Caco-2 (cell line): ENCODE measurements at regions not wholly inside any gene's neighbourhood (a gene's known extent, or its start where the extent isn't known, plus 50 kb on each side); places are given as distances from the start of the nearest gene placed in this dataset.

Source experiments
- BruUV-seq: library from RNA; stranded (reverse); fragments of 400-500 nt; replicated peaks from 2 replicates; lab custom pipeline; 2021; lab: Mats Ljungman, UMichigan
- CTCF ChIA-PET: fragments of 300-600 bp; sonication (Branson Sonifier 250); formaldehyde crosslinking; loops from one replicate; lab custom pipeline; 2022; ENCODE audit warnings: antibody characterized with exemption; lab: Charles Lee
- POLR2A ChIA-PET: fragments of 300-600 bp; sonication (Branson Sonifier 250); formaldehyde crosslinking; loops from one replicate; lab custom pipeline; 2022; ENCODE audit warnings: antibody characterized with exemption; lab: Charles Lee
- DNase-seq, 2 experiments: peaks; one replicate each; pipeline versions ENCODE4 v3.0.0 to v3.0.0-alpha.2; 2020 to 2022
- H3K27me3 ChIP-seq: replicated peaks from 2 replicates; pipeline ENCODE4 v1.6.0; 2011; ENCODE audit warnings: low read length; ENCODE audit not compliant: control insufficient read depth, insufficient read depth
- H3K36me3 ChIP-seq: 2 replicates; pipeline ENCODE4 v1.5.1; 2011; ENCODE audit warnings: low read length; ENCODE audit not compliant: control insufficient read depth, insufficient read depth
- H3K4me1 ChIP-seq: fragments of 250-450 bp; sonication (Bioruptor Pico); 2 replicates; pipeline ENCODE4 v1.5.1; 2020; ENCODE audit warnings: mild to moderate bottlenecking
- H3K4me3 ChIP-seq: 2 replicates; pipeline ENCODE4 v1.5.1; 2011; ENCODE audit warnings: low read depth, mild to moderate bottlenecking, control low read depth, low read length
- H3K9me3 ChIP-seq: fragments of 250-450 bp; sonication (Bioruptor Pico); 2 replicates; pipeline ENCODE4 v1.5.1; 2020; ENCODE audit warnings: mild to moderate bottlenecking, moderate library complexity
- H3K27ac Mint-ChIP-seq: one replicate; pipeline ENCODE4 v1.8.0; 2022; ENCODE audit warnings: mixed read lengths; ENCODE audit not compliant: unreplicated experiment
- H3K27me3 Mint-ChIP-seq: one replicate; pipeline ENCODE4 v1.8.0; 2022; ENCODE audit warnings: mixed read lengths; ENCODE audit not compliant: insufficient read depth, unreplicated experiment
- H3K36me3 Mint-ChIP-seq: one replicate; pipeline ENCODE4 v1.8.0; 2022; ENCODE audit warnings: mild to moderate bottlenecking, mixed read lengths; ENCODE audit not compliant: insufficient read depth, unreplicated experiment
- H3K4me1 Mint-ChIP-seq: one replicate; pipeline ENCODE4 v1.8.0; 2022; ENCODE audit warnings: low read depth, mixed read lengths; ENCODE audit not compliant: unreplicated experiment
- H3K4me3 Mint-ChIP-seq: one replicate; pipeline ENCODE4 v1.8.0; 2022; ENCODE audit warnings: mild to moderate bottlenecking, moderate library complexity, mixed read lengths; ENCODE audit not compliant: unreplicated experiment
- H3K9me3 Mint-ChIP-seq: one replicate; pipeline ENCODE4 v1.8.0; 2022; ENCODE audit warnings: mixed read lengths; ENCODE audit not compliant: unreplicated experiment
- intact Hi-C: fragments of 100-400 bp; cut with micrococcal nuclease; formaldehyde crosslinking; loops from one replicate; pipeline ENCODE4 v1.10.0; 2022; ENCODE audit not compliant: unreplicated experiment
- TF ChIP-seq, protein P1 (sequence below), 2 experiments: fragments of 200-600 bp in 1 of 2; IDR thresholded peaks; 1 replicate in 1 of 2; 2 replicates in 1 of 2; pipeline versions ENCODE4 v1.5.1 to v1.8.0; 2011 to 2022; ENCODE audit warnings: antibody characterized with exemption in 1 of 2, control low read depth in 1 of 2, inconsistent platforms in 1 of 2, low read depth in 1 of 2, low read length in 1 of 2, mild to moderate bottlenecking in 1 of 2, moderate library complexity in 1 of 2; ENCODE audit not compliant: insufficient read depth in 1 of 2, severe bottlenecking in 1 of 2, unreplicated experiment in 1 of 2

DNA sequence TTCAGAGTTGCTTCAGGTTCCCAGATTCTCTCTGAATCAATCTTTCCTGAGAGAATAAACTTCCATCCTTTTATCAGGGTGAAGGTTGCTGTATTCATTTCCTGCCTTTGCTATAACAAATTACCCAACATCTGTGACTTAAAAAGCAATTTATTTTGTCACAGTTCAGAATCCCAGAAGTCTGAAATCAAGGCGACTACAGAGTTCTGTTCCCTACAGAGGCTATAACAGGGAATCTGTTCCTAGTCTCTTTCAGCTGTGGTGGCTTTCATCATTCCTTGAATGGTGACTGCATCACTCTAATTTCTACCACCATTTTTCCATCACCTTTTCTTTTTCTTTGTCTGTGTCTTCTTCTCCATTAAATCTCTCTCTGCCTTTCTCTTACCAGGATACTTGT lies 459.3 kb upstream of the PRR20A start:
- TF ChIP-seq, protein P1, sequence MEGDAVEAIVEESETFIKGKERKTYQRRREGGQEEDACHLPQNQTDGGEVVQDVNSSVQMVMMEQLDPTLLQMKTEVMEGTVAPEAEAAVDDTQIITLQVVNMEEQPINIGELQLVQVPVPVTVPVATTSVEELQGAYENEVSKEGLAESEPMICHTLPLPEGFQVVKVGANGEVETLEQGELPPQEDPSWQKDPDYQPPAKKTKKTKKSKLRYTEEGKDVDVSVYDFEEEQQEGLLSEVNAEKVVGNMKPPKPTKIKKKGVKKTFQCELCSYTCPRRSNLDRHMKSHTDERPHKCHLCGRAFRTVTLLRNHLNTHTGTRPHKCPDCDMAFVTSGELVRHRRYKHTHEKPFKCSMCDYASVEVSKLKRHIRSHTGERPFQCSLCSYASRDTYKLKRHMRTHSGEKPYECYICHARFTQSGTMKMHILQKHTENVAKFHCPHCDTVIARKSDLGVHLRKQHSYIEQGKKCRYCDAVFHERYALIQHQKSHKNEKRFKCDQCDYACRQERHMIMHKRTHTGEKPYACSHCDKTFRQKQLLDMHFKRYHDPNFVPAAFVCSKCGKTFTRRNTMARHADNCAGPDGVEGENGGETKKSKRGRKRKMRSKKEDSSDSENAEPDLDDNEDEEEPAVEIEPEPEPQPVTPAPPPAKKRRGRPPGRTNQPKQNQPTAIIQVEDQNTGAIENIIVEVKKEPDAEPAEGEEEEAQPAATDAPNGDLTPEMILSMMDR (IDR thresholded peaks at IDR 0.05; ENCODE audit: insufficient read depth in 1 of 2, low read depth in 1 of 2, low read length in 1 of 2, severe bottlenecking in 1 of 2, unreplicated experiment in 1 of 2) = no peak
- H3K36me3 Mint-ChIP-seq = no peaks in the 10 kb centered on the region
- H3K4me3 Mint-ChIP-seq = no peak overlapping the region
- Histone ChIP-seq H3K27me3 (no peaks in the 10 kb centered on the region), H3K4me3 (no peak overlapping the region), H3K36me3 (no peaks in the 10 kb centered on the region), H3K9me3 (no peaks in the 10 kb centered on the region), H3K4me1 (no peaks in the 10 kb centered on the region)
- ChIA-PET POLR2A (no interaction called here), CTCF (no interaction called here)
- H3K9me3 Mint-ChIP-seq = peaks cover 18% of the 10 kb centered on the region
- DNase-seq = no peak
- intact Hi-C loops = no loop called here
- no peak overlapping the region for H3K27ac Mint-ChIP-seq
- BruUV-seq = no TSS peak
- no peaks in the 10 kb centered on the region for H3K27me3 Mint-ChIP-seq
- H3K4me1 Mint-ChIP-seq = no peaks in the 10 kb centered on the region

DNA sequence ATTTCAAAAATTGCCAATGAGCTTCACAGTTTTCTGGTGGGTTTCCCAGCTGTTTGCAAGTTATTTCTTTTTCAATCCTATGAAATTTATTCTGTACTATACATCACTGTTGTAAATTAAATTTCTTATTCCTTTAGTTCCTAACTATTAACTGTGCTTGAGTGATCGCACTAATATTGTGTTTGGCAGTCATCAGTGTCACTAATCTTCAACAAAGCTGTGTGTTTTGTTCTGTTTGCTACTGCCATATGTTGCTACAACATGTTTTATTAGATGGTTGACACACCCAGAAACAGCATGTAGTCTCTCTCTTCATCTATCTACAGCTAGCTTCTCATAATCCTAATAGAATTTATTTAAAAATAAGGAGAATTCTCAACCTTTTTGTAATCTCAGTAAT lies 453.6 kb upstream of the PRR20A start:
- Histone ChIP-seq H3K4me1 (no peaks in the 10 kb centered on the region), H3K9me3 (no peaks in the 10 kb centered on the region), H3K27me3 (no peaks in the 10 kb centered on the region), H3K36me3 (no peaks in the 10 kb centered on the region), H3K4me3 (no peak overlapping the region)
- no peaks in the 10 kb centered on the region for H3K27me3 Mint-ChIP-seq
- no peaks in the 10 kb centered on the region for H3K4me1 Mint-ChIP-seq
- TF ChIP-seq, protein P1 (IDR thresholded peaks at IDR 0.05; ENCODE audit: insufficient read depth in 1 of 2, low read depth in 1 of 2, low read length in 1 of 2, severe bottlenecking in 1 of 2, unreplicated experiment in 1 of 2) = no peak
- H3K9me3 Mint-ChIP-seq = no peaks in the 10 kb centered on the region
- no peak overlapping the region for H3K4me3 Mint-ChIP-seq
- CTCF ChIA-PET = interaction anchor here (0.6 kb wide), 1 partner anchor 66 kb away, joined by 3 read pairs; no protein-coding TSS in a partner anchor
- POLR2A ChIA-PET = no interaction called here
- no peak overlapping the region for H3K27ac Mint-ChIP-seq
- DNase-seq = no peak
- intact Hi-C loops = no loop called here
- no peaks in the 10 kb centered on the region for H3K36me3 Mint-ChIP-seq
- BruUV-seq = no TSS peak

DNA sequence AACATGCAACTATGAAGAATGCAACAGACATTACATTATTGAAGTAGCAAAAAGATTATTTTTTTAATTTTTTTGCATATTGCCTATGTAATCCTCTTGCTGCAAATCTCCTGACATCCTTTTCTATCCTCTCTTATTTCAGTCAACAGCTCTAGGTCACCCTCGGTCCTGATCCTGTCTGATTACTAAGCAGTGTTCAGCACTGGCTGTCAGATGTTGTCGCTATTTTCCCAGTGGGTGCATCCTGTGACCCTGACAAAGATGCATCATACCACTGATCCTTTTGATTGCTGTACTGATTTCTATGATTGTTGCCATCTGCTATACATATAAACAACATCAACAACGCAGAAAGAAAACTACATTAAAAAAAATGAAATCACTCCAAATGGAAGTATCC lies 443.7 kb upstream of the PRR20A start:
- no peak for DNase-seq
- Mint-ChIP-seq H3K4me3 (no peak overlapping the region), H3K36me3 (no peaks in the 10 kb centered on the region), H3K9me3 (no peaks in the 10 kb centered on the region), H3K27me3 (no peaks in the 10 kb centered on the region), H3K27ac (no peak overlapping the region), H3K4me1 (no peaks in the 10 kb centered on the region)
- POLR2A ChIA-PET = no interaction called here
- Histone ChIP-seq H3K4me1 (no peaks in the 10 kb centered on the region), H3K36me3 (no peaks in the 10 kb centered on the region), H3K9me3 (no peaks in the 10 kb centered on the region), H3K4me3 (no peak overlapping the region), H3K27me3 (no peaks in the 10 kb centered on the region)
- CTCF ChIA-PET = no interaction called here
- intact Hi-C loops = no loop called here
- no TSS peak for BruUV-seq
- TF ChIP-seq, protein P1 (IDR thresholded peaks at IDR 0.05; ENCODE audit: insufficient read depth in 1 of 2, low read depth in 1 of 2, low read length in 1 of 2, severe bottlenecking in 1 of 2, unreplicated experiment in 1 of 2) = no peak
